ENCODE measurements at regions not wholly inside any gene's neighbourhood (a gene's known extent, or its start where the extent isn't known, plus 50 kb on each side); places are given as distances from the start of the nearest gene placed in this dataset.
"Not testable (repeated sequence)": the region's sequence is repeated elsewhere in the genome, so short reads cannot be mapped to it uniquely, and the experiment has no call there.

GRCh38 chr10:81498011-81498551, 376.9 kb upstream of the NRG3 start:
- Mint-ChIP-seq H3K36me3 (ENCODE audit: insufficient read depth, unreplicated experiment) (no peaks in the 10 kb centered on the region), H3K4me3 (ENCODE audit: unreplicated experiment) (no peak overlapping the region), H3K27me3 (ENCODE audit: insufficient read depth, unreplicated experiment) (peaks cover 3% of the 10 kb centered on the region), H3K4me1 (ENCODE audit: low read depth, unreplicated experiment) (no peaks in the 10 kb centered on the region), H3K27ac (ENCODE audit: unreplicated experiment) (no peak overlapping the region), H3K9me3 (ENCODE audit: unreplicated experiment) (no peaks in the 10 kb centered on the region)
- no TSS peak for BruUV-seq (replicated peaks)
- no peaks in the 10 kb centered on the region for H3K27me3 ChIP-seq (replicated peaks; ENCODE audit: control insufficient read depth, insufficient read depth, low read length)
- no peak for DNase-seq
- no peaks in the 10 kb centered on the region for H3K4me1 ChIP-seq
- intact Hi-C loops (cut with micrococcal nuclease; ENCODE audit: unreplicated experiment), result no loop called here
- no peaks in the 10 kb centered on the region for H3K9me3 ChIP-seq
- ChIA-PET POLR2A (no interaction called here), CTCF (no interaction called here)
- no peak for TF ChIP-seq CTCF (IDR thresholded peaks at IDR 0.05; ENCODE audit: insufficient read depth in 1 of 2, low read depth in 1 of 2, low read length in 1 of 2, severe bottlenecking in 1 of 2, unreplicated experiment in 1 of 2)
- no peak overlapping the region for H3K4me3 ChIP-seq (ENCODE audit: low read depth, low read length)
- H3K36me3 ChIP-seq (ENCODE audit: control insufficient read depth, insufficient read depth, low read length), result no peaks in the 10 kb centered on the region

- no peaks in the 10 kb centered on the region for H3K4me1 Mint-ChIP-seq (ENCODE audit: low read depth, unreplicated experiment)
- POLR2A ChIA-PET, result no interaction called here
Observed at GRCh38 chr10:81502677-81503359, 372.2 kb upstream of the NRG3 start.

GRCh38 chr10:81505777-81506176, 369.2 kb upstream of the NRG3 start:
- POLR2A ChIA-PET; H3K27ac Mint-ChIP-seq (ENCODE audit: unreplicated experiment); H3K36me3 Mint-ChIP-seq (ENCODE audit: insufficient read depth, unreplicated experiment); H3K27me3 Mint-ChIP-seq (ENCODE audit: insufficient read depth, unreplicated experiment); H3K27me3 ChIP-seq (replicated peaks; ENCODE audit: control insufficient read depth, insufficient read depth, low read length); H3K4me1 ChIP-seq; CTCF ChIA-PET; BruUV-seq (replicated peaks); intact Hi-C loops (cut with micrococcal nuclease; ENCODE audit: unreplicated experiment); H3K9me3 ChIP-seq; H3K4me3 Mint-ChIP-seq (ENCODE audit: unreplicated experiment); DNase-seq; H3K36me3 ChIP-seq (ENCODE audit: control insufficient read depth, insufficient read depth, low read length); H3K4me1 Mint-ChIP-seq (ENCODE audit: low read depth, unreplicated experiment); H3K4me3 ChIP-seq (ENCODE audit: low read depth, low read length): not testable (repeated sequence)
- peaks cover 18% of the 10 kb centered on the region for H3K9me3 Mint-ChIP-seq (ENCODE audit: unreplicated experiment)

More at GRCh38 chr10:81502677-81503359, 372.2 kb upstream of the NRG3 start:
- Histone ChIP-seq H3K4me3 (ENCODE audit: low read depth, low read length) (no peak overlapping the region), H3K27me3 (replicated peaks; ENCODE audit: control insufficient read depth, insufficient read depth, low read length) (no peaks in the 10 kb centered on the region), H3K9me3 (no peaks in the 10 kb centered on the region), H3K36me3 (ENCODE audit: control insufficient read depth, insufficient read depth, low read length) (no peaks in the 10 kb centered on the region), H3K4me1 (no peaks in the 10 kb centered on the region)
- CTCF ChIA-PET, result no interaction called here
- Mint-ChIP-seq H3K4me3 (ENCODE audit: unreplicated experiment) (no peak overlapping the region), H3K27me3 (ENCODE audit: insufficient read depth, unreplicated experiment) (peaks cover 3% of the 10 kb centered on the region), H3K27ac (ENCODE audit: unreplicated experiment) (no peak overlapping the region), H3K36me3 (ENCODE audit: insufficient read depth, unreplicated experiment) (no peaks in the 10 kb centered on the region), H3K9me3 (ENCODE audit: unreplicated experiment) (peaks cover 3% of the 10 kb centered on the region)
- intact Hi-C loops (cut with micrococcal nuclease; ENCODE audit: unreplicated experiment), result no loop called here
- no peak for TF ChIP-seq CTCF (IDR thresholded peaks at IDR 0.05; ENCODE audit: insufficient read depth in 1 of 2, low read depth in 1 of 2, low read length in 1 of 2, severe bottlenecking in 1 of 2, unreplicated experiment in 1 of 2)
- no peak for DNase-seq
- no TSS peak for BruUV-seq (replicated peaks)
